Femur (tissue), 1 donor: ENCODE measurements at regions not wholly inside any gene's neighbourhood (a gene's known extent, or its start where the extent isn't known, plus 50 kb on each side); places are given as distances from the start of the nearest gene placed in this dataset.
"Not testable (repeated sequence)": the region's sequence is repeated elsewhere in the genome, so short reads cannot be mapped to it uniquely, and the experiment has no call there.

Experiments
- DNase-seq: peaks from one replicate; pipeline ENCODE4 v3.0.0-alpha.2; 2017

- DNase-seq = no peak
Measured at GRCh38 chr6:98039904-98040607, 757.0 kb upstream of the MMS22L start.

GRCh38 chr6:98041056-98041455 lies 758.0 kb upstream of the MMS22L start:
- DNase-seq = no peak

GRCh38 chr6:98041921-98042320 lies 758.9 kb upstream of the MMS22L start:
- DNase-seq = no peak

- DNase-seq = no peak
Measured at GRCh38 chr6:98044151-98044561, 761.1 kb upstream of the MMS22L start.

- DNase-seq = no peak
Measured at GRCh38 chr6:98044791-98045470, 761.9 kb upstream of the MMS22L start.

- DNase-seq = no peak
Measured at GRCh38 chr6:98047164-98047563, 764.1 kb upstream of the MMS22L start.

GRCh38 chr6:98047871-98048270 lies 764.9 kb upstream of the MMS22L start:
- DNase-seq = no peak

- DNase-seq = no peak
Measured at GRCh38 chr6:98054453-98054852, 771.4 kb upstream of the MMS22L start.

- DNase-seq = no peak
Measured at GRCh38 chr6:98056955-98057354, 773.9 kb upstream of the MMS22L start.

GRCh38 chr6:98067375-98067774 lies 767.0 kb upstream of the POU3F2 start:
- DNase-seq = no peak

GRCh38 chr6:98088537-98088936 lies 745.8 kb upstream of the POU3F2 start:
- not testable (repeated sequence) for DNase-seq

- DNase-seq = peak; percentile 55
Measured at GRCh38 chr6:98092331-98092730, 742.0 kb upstream of the POU3F2 start.

GRCh38 chr6:98094696-98095095 lies 739.7 kb upstream of the POU3F2 start:
- no peak for DNase-seq

GRCh38 chr6:98107801-98108200 lies 726.6 kb upstream of the POU3F2 start:
- no peak for DNase-seq

- DNase-seq = no peak
Measured at GRCh38 chr6:98116455-98116854, 717.9 kb upstream of the POU3F2 start.

- no peak for DNase-seq
Measured at GRCh38 chr6:98117068-98117467, 717.3 kb upstream of the POU3F2 start.

GRCh38 chr6:98118397-98119045 lies 715.9 kb upstream of the POU3F2 start:
- no peak for DNase-seq

- no peak for DNase-seq
Measured at GRCh38 chr6:98124171-98124570, 710.2 kb upstream of the POU3F2 start.

GRCh38 chr6:98131290-98131990 lies 702.9 kb upstream of the POU3F2 start:
- DNase-seq = no peak

GRCh38 chr6:98136333-98136732 lies 698.0 kb upstream of the POU3F2 start:
- no peak for DNase-seq

- DNase-seq = no peak
Measured at GRCh38 chr6:98137391-98137790, 697.0 kb upstream of the POU3F2 start.

GRCh38 chr6:98142839-98143238 lies 691.5 kb upstream of the POU3F2 start:
- no peak for DNase-seq

GRCh38 chr6:98146656-98147055 lies 687.7 kb upstream of the POU3F2 start:
- DNase-seq = no peak

- DNase-seq = no peak
Measured at GRCh38 chr6:98156580-98156979, 677.8 kb upstream of the POU3F2 start.
